C1 segment of cervical spinal cord (tissue), 14 donors: ENCODE measurements at regions not wholly inside any gene's neighbourhood (a gene's known extent, or its start where the extent isn't known, plus 50 kb on each side); places are given as distances from the start of the nearest gene placed in this dataset.
"Not testable (repeated sequence)": the region's sequence is repeated elsewhere in the genome, so short reads cannot be mapped to it uniquely, and the experiment has no call there.

Source experiments
- DNase-seq, 14 donors: peaks; one replicate each; lab custom pipeline; 2025; lab: John Stamatoyannopoulos, UW

DNA sequence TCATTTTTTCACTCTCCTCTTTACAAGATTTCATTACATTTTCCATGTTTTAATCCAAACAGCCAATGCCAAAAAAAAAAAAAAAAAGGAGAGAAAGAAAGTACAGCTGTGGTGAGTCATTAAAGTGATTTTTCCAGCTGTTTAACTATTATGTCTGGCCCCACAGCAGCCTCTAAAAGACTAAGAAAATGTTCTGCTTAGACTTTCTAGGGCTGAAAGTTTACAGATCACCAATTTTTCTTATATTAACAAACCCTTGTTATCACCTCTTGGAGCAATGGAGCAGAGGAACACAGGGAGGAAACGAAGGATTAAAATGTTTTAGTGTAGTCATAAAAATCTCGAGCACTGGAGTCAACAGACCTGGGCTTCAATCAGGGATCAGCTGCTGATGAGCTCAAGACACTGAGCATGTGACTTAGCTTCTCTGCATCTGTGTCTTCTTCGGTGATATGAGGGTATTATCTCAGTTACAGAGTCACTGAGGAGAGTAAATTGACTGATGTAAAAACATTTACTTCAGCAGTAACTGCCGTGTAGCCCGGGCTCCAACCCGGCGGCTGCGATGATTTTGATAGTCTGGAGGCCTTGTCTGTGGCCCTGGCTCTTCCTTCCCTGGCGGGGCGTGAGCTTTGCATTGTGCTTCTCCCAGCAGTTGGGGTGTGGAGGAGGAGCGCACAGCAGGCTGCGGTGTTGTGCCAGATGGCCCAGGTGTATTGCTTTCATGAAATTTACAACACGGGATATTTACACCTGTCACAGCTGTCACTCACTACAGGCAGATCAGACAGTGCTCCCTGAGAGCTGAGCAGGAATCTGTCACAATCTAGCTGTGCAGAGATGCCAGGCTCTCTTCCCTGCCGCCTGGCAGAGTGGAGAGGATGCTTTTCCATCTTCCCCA lies 298.3 kb upstream of the FZD8 start:
- no peak for DNase-seq

DNA sequence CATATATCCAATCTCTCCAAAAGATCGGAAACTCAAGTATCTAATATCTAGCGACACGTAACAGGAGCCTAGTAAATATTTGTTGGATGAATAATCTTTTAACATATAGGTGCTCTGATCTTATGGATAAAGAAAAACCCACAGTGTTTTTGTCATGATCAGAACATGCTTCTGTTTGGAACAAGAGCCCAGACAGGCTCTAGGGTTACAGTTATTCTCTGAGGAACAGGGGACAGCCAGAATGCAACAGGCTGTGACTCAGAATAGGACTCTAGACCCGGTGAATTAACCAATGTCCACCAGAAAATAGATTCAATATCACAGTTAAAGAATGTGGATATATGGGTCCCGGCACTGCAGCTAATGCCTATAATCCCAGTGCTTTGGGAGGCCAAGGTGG lies 296.1 kb upstream of the FZD8 start:
- DNase-seq: no peak

DNA sequence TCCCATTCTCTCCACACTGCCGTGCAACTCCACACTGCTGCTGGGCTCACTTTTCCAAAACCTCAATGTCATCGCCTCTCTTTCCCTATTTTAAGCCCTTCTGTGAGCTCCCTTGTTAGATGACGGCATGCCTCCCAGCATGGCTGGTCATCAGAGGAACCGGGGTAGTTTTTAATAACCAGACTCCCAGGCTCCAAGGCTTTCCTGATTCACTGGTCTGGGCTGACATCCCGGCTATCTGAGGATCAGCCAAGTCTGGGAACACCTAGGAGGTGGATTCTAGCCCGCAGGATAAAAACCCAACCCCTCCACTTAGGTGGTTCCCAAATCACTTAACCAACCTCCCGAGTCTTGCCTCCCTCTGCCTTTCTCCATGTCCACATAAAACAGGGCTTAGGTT lies 295.4 kb upstream of the FZD8 start:
- DNase-seq: no peak

DNA sequence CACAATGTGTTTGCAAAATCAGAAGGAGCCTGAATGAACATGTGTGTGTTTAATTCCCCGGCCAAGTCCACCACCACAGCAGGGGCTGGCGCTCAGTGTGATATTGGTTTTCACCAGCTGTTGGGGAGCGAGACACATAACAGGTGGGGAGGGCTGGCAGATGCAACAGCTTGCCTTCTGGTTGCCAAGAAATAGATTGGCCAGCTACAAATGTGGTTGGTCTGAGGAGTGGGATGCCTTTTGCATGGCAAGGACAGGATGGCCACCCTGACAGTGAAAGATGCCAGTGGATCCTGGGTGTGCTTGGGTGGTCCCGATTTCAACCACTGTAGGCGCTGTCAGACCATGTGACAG lies 292.5 kb upstream of the FZD8 start:
- no peak for DNase-seq

DNA sequence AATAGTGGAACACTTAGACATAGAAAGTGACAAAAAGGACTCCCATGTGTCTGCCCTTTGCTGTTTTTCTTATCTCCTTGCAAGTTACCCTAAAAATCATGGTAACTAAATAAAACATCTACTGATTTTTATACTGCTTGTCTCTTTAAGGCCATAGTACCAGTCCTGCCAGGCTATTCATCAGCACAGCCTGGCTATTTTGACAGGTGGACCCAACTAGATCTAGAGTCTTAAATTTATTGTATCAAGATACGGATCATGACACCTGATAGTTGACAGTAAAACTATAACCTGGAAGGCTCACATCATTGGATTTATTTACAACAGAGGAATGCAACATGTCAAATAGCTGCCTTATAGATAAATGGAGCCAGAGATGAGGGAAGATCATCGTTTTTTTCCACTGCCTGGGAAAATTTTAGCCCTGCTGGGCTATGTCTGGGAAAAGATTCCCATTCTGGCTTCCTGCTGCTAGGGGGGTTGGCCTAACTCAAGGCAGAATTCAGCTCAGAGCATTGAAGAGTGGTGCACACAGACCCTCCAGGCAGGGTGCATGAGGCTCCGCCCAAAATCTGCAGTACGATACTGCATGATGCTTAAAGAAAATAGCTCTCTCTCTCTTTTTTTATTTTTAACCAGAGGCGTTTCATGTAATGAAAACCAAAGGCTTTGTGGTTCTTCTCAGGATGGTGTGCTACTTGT lies 292.0 kb upstream of the FZD8 start:
- no peak for DNase-seq

DNA sequence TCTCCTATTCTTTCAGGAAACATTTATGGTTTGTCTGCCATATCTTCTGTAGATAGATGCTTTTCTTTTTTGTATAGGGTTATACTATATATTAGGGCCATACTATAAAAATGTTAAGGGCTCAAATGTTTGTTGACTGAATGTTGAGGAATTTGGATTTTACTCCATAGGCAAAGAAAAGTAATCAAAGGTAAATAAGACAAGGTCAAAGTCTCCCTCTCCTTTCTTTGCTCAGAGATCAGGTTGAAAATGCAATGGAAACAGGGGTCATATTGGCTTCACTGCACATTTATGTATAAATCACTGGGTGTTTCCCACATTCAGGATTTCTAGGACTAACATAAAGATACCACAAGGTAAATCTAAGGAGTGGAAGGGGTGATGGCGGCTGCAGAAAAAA lies 291.4 kb upstream of the FZD8 start:
- no peak for DNase-seq

DNA sequence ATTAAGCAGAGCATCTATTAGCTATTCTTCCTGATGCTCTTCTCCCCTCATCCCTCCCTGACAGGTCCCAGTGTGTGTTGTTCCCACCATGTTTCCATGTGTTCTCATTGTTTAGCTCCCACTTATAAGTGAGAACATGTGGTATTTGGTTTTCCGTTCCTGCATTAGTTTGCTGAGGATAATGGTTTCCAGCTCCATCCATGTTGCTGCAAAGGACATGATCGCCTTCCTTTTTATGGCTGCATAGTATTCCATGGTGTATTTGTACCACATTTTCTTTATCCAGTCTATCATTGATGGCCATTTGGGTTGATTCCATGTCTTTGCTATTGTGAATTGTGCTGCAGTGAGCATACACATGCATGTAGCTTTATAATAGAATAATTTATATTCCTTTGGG lies 287.9 kb upstream of the FZD8 start:
- DNase-seq: not testable (repeated sequence)

DNA sequence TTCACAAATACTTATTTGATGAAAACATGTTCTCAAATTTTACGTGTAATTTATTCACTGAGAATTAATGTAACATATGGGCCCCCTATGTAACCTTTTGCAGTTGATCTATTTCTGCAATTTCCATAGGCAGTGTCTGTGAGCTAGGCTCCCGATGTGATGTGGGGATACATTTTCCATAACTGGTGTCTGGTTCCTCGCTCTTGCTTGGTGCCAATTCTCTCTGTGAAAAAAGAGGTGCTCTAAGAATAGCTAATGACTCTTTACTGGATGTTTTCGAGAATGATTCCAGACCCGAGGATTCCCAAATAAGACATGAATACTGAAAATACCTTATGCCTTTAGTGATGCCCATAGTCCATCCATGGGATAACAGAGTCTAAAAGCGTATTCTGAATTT lies 286.7 kb upstream of the FZD8 start:
- no peak for DNase-seq

DNA sequence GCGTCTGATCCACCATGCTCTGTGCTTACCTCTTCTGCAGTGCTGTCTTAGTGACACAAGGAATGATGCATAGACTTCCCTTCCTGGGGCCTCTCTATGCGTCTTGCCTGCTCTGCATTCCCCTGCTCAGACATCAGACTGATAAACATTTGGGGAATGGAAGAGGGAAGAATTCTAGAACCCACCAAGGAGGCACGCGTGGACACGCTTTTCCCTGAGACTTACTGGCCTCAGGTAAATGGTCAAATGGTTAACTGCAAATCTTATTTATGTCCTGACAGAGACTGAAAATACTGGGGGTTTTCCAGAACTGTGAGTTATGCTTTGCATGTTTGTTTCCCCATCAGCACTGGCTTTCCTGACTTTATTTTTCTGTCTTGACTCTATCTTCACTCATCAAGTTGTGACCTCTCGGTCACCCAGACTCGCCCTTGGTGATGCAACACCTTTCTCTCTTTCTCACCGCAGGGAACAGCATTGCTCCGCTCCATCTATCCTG lies 285.9 kb upstream of the FZD8 start:
- no peak for DNase-seq

DNA sequence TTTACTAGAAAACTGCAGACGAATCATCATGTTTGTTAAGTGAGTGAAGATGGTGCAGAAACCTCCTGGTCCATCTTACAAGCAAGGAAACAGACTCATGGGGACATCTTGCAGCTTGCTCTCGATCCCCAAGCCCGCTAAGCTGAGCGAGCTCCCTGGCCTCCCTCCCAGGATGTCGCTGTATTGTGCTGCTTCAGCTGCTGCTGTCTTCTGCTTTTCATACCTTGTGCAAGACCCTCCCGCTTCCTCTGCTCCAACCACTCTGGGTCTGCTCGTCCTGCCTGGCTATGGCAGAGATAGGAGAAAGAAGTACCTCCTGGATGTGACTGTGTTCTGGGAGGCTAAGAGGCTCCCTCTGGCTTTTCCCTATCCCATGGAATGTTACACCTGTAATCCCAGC lies 285.2 kb upstream of the FZD8 start:
- no peak for DNase-seq

DNA sequence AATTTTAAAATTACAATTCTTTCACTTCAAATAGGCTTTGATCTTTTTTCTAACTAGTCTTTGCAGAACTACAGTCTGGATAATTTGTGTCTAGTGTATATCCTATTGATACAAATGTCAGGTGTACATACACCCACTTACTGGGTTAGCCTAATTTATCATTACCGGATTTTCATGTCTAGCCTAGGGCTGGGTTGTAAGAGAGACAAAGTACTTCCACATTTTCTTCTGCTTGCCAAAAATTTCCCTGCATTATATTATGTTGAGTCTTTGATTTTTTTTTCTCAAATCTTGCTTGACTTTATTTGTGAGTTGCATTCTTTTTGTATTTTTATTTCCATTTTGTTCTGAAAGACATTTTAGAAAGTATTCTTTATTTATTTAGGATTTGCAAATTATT lies 284.8 kb upstream of the FZD8 start:
- no peak for DNase-seq

DNA sequence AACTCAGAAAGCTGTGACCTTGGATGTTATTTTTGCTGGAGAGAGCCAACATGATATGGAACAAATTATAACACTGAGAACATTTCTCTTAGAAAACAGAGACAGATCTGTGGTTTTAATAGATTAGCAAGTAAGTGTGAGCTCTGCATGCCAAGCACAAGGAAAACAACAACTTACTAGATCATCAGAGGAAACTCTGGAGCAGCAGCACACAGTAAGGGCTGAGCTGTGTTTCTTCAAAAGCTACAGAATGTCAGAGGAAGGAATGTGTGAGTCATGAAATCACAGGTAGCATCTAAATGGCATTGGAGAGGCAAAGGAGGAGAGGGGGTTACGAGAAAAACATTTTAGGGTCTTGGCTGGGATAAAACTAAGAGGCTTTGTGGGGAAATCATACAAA lies 283.4 kb upstream of the FZD8 start:
- DNase-seq: no peak

DNA sequence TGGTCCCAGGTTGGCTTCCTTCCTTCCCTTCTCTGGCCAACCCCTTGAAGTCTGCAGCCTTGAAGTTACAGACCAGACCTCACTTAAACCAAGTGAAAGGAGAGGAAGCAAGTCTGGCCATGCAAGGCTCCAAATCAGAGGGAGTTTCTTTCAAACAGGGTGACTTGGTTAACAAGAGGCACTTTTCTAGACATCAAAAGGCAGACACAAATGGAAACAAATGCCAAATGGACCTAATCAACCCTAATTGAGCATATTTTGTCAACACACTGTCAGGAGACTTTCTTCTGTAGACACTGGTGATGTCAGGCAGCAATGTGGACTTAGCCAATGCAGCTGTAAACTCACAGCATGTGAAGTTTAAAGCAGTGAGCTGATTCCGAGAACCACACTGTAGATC lies 282.7 kb upstream of the FZD8 start:
- DNase-seq: no peak

DNA sequence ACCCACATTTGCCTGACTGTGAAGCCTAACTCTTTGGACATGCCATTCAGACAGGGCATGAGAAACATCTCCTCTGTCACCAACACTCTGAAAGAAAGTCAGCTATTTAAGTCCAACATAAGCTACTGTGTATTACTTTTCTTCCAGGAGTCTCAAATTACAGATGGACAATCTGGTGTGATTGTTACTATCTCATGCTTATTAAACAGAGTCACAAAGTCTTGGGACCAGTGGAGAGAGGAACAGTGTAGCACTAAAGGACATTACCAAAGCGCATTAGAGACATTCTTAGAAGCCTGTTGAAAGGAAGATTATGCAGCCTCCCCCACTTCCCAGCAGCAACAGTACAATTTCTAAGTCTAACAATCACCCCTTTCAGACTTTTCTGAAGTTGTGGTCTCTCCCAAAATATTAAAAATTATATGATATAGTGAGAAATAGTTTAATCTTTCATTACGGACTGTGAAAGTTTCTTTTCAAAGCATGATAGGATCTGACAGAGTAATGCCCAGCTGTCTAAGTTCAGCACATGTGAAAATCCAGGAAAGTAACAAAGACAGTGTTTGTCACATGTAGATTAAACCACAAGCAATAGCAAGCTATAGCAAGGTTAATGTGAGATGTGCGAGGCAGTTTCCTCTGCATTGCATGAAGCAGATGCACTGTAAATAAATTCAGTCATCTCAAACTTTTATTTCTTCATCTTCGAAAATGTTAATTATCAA lies 280.9 kb upstream of the FZD8 start:
- no peak for DNase-seq

DNA sequence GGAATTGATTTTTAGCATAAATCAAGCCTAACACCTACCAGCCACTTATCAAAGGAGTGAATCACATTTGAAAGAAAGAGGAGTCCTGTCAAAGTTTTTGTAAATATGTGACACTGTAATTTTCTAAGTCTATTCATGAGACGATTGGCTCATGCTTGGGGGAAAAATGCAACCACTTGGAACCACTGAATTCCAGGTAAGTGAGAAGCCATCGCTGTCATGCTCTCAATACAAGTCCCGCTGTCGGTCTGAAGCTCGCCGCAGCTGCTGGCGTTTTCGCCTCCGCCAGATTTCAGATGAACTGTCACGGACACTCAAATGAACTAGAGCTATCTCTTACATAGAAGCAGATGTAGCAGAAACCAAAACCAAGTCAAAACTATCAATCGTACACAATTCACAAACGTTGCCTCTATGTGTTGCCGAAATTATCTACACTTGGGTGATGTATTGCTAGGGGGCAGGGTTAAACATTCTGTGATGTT lies 279.8 kb upstream of the FZD8 start:
- DNase-seq: no peak

DNA sequence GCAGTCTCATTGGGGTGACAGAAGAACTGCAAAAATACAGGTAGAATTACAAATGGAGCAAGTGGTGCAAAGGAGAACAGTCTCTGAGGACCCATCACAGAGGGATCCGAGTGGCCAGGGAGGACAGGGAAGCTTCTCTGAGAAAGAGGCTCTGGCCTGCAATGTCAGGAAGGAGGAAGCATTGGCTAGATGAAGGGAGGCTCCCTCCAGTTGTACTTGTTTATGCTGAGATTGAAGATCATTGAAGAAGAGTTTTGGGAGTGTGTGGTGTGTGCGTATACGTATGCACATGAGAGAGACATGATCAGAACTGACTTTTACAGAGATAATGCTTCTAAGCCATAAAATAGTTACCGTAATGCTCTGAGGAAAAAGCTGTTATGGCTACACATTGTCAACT lies 274.7 kb upstream of the FZD8 start:
- no peak for DNase-seq

DNA sequence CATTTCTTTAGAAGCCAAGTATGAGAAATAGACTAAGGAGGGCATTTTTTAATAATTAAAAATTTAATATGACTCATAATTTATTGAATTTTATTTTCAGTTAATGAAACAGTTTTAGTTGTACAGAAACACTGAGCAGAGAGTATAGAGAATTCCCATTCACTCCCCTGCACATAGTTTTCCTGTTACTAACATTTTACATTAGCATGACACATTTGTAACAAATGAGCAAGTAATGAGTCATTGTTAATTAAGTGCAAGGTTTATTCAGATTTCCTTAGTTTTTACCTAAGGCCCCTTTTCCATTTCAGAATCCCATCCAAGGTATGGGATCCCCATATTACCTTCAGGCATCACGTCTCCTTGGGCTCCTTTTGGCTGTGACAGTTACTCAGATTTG lies 271.5 kb upstream of the FZD8 start:
- DNase-seq: no peak

DNA sequence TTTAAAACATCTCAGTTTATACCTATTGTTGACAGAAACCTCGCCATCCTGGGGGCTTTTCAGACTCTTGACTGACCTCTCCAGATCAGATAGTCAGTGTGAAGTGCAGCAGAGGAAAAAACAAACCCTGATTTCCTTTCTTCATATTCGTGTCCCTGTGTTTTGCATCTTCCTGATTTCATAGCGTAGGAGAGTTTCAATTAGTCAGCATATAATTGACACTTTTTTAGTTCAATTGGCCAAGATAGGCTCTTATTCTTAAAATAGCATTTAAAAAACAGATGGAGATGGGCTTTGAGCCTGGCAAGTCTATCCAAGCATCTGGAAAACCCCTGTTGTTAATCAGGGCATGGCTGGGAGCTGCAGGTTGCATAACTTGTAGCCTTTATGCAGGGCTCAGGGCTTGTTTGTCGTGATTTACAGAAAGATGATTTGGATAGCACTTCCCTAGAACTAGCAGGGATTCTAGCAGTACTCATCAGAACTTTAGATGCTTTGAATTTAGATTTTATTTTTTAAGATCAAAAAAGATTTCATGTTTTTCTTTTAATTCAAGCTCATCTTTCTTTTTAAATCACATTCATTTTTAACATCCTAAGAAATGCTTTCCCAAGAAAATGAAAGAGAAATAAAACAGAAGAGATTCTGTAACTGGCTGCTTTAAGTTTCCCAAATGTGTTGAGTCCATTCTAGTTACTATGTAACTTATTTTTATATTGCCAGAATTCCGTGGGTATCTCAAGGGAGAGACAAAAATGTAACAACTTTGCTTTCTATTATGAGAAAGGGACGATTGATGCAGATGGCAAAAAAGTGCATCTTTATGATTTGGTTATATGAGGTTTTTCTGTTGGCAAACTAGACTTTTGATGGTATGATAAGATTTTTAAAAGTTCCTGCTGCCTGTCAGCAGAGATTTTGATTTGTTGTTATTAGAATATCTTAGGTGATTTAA lies 270.8 kb upstream of the FZD8 start:
- DNase-seq: no peak

DNA sequence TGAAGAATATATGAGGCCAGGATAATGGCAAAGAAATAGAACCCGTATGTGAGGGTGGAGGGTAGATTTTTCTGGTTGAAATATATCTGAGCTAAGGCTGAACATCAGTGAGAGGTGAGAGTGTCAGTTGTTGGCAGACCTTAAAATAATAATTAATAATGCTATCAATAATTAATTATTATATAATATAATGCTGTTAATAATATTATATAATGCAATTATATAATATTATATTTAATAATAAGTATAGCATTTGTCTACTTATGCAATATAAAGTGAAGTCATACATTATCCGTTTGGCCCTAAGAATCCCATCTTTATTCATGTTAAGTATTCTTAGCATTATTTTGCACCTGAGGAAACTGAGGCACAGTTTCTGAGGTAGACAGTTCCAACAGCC lies 269.9 kb upstream of the FZD8 start:
- DNase-seq: no peak

DNA sequence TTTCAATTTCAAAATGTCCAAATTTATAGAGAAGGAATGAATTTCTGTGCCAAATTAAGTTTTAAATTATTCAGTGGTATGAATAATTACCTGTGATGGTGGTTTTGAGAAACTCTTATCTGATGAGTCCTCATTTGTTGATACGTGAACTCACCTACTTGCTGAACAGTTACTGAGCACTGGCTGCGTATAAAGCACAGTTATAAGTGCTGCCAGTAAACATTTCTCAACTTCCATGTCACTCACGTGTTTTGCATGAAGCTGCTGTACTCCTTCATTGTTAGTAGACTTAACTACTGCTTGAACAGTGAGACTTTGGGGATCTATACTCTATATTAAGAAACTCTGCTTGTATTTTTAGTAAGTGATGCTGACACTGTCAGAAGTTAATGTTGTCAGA lies 269.1 kb upstream of the FZD8 start:
- DNase-seq: no peak

DNA sequence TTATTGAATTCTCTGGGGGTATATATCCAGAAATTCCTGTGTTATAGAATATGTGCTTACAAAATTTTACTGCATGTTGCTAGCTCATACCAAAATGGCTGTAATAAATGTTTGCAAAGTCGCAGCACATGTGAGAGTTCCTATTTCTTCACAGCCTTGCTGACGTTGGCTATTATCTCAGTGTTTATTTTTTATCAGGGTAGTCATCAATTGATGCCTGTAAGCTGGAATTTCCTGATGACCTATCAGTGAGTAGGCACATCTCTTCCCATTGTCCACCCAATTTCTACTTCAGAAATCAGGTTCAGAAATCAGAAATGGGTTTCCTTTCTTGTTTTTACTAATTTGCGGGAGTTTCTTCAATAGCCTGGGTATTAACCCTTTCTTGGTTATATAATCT lies 268.1 kb upstream of the FZD8 start:
- DNase-seq: no peak
